Immature natural killer cell (primary cell): ENCODE measurements at regions not wholly inside any gene's neighbourhood (a gene's known extent, or its start where the extent isn't known, plus 50 kb on each side); places are given as distances from the start of the nearest gene placed in this dataset.
"Not testable (repeated sequence)": the region's sequence is repeated elsewhere in the genome, so short reads cannot be mapped to it uniquely, and the experiment has no call there.

Experiments used
- DNase-seq, 3 donors: peaks; one replicate each; pipeline ENCODE4 v3.0.0; 2022; ENCODE audit warnings: mixed read lengths in 1 of 3
- H3K27ac Mint-ChIP-seq, 6 donors: one replicate each; pipeline ENCODE4 v1.8.0; 2020; ENCODE audit warnings: mixed read lengths in 6 of 6, mild to moderate bottlenecking in 5 of 6, inconsistent platforms in 4 of 6, moderate library complexity in 3 of 6
- H3K27me3 Mint-ChIP-seq, 3 donors: one replicate each; pipeline ENCODE4 v1.8.0; 2020 to 2021; ENCODE audit warnings: low read depth in 3 of 3, mild to moderate bottlenecking in 3 of 3, mixed read lengths in 3 of 3, moderate library complexity in 3 of 3, inconsistent platforms in 1 of 3
- H3K36me3 Mint-ChIP-seq, 3 donors: one replicate each; pipeline ENCODE4 v1.8.0; 2020; ENCODE audit warnings: mixed read lengths in 3 of 3, inconsistent platforms in 2 of 3, mild to moderate bottlenecking in 2 of 3
- H3K4me1 Mint-ChIP-seq, 2 donors: one replicate each; pipeline ENCODE4 v1.8.0; 2020; ENCODE audit warnings: inconsistent platforms in 2 of 2, mild to moderate bottlenecking in 2 of 2, mixed read lengths in 2 of 2, moderate library complexity in 1 of 2
- H3K4me3 Mint-ChIP-seq, 5 donors: one replicate each; pipeline ENCODE4 v1.8.0; 2020; ENCODE audit warnings: mild to moderate bottlenecking in 5 of 5, mixed read lengths in 5 of 5, inconsistent platforms in 3 of 5, moderate library complexity in 3 of 5
- H3K9me3 Mint-ChIP-seq, 6 donors: one replicate each; pipeline ENCODE4 v1.8.0; 2020; ENCODE audit warnings: mild to moderate bottlenecking in 6 of 6, mixed read lengths in 6 of 6, inconsistent platforms in 4 of 6, moderate library complexity in 3 of 6

- H3K9me3 Mint-ChIP-seq = peaks cover 0 to 5% (median 0%) of the 10 kb centered on the region in 6 donors
- H3K4me1 Mint-ChIP-seq = peaks cover 8 to 14% of the 10 kb centered on the region in 2 donors
Observed at GRCh38 chr18:38664929-38665328, 1099.3 kb upstream of the CELF4 start.

GRCh38 chr18:38663682-38664081 is 1098.1 kb upstream of the CELF4 start:
- no peak overlapping the region for H3K4me3 Mint-ChIP-seq
- DNase-seq = no peak
- H3K27me3 Mint-ChIP-seq = peaks cover 0 to 1% (median 0%) of the 10 kb centered on the region in 3 donors
- H3K27ac Mint-ChIP-seq = no peak overlapping the region
- H3K36me3 Mint-ChIP-seq = no peaks in the 10 kb centered on the region
- peaks cover 0 to 5% (median 0%) of the 10 kb centered on the region in 6 donors for H3K9me3 Mint-ChIP-seq
- peaks cover 14 to 20% of the 10 kb centered on the region in 2 donors for H3K4me1 Mint-ChIP-seq

More at GRCh38 chr18:38664929-38665328, 1099.3 kb upstream of the CELF4 start:
- Mint-ChIP-seq H3K27ac (no peak overlapping the region), H3K27me3 (peaks cover 0 to 3% (median 0%) of the 10 kb centered on the region in 3 donors), H3K36me3 (no peaks in the 10 kb centered on the region), H3K4me3 (no peak overlapping the region)
- DNase-seq = no peak

GRCh38 chr18:38663270-38663669 is 1097.7 kb upstream of the CELF4 start:
- Mint-ChIP-seq H3K9me3 (peaks cover 0 to 5% (median 0%) of the 10 kb centered on the region in 6 donors), H3K4me1 (peaks cover 14 to 20% of the 10 kb centered on the region in 2 donors), H3K4me3 (no peak overlapping the region), H3K27ac (no peak overlapping the region), H3K27me3 (peaks cover 0 to 1% (median 0%) of the 10 kb centered on the region in 3 donors), H3K36me3 (no peaks in the 10 kb centered on the region)
- no peak for DNase-seq

GRCh38 chr18:38654946-38655345 is 1089.3 kb upstream of the CELF4 start:
- Mint-ChIP-seq H3K9me3 (peaks cover 0 to 10% (median 0%) of the 10 kb centered on the region in 6 donors), H3K4me1 (peaks cover 5 to 6% of the 10 kb centered on the region in 2 donors), H3K36me3 (no peaks in the 10 kb centered on the region), H3K27ac (no peak overlapping the region), H3K4me3 (no peak overlapping the region), H3K27me3 (peaks cover 0 to 6% (median 0%) of the 10 kb centered on the region in 3 donors)
- DNase-seq = no peak

GRCh38 chr18:38651736-38652135 is 1086.1 kb upstream of the CELF4 start:
- H3K4me1 Mint-ChIP-seq = peaks cover 0 to 2% of the 10 kb centered on the region in 2 donors
- H3K27ac Mint-ChIP-seq = no peak overlapping the region
- no peak overlapping the region for H3K4me3 Mint-ChIP-seq
- H3K9me3 Mint-ChIP-seq = peaks cover 0 to 10% (median 0%) of the 10 kb centered on the region in 6 donors
- H3K27me3 Mint-ChIP-seq = peaks cover 0 to 6% (median 2%) of the 10 kb centered on the region in 3 donors
- no peak for DNase-seq
- H3K36me3 Mint-ChIP-seq = no peaks in the 10 kb centered on the region

GRCh38 chr18:38648179-38648578 is 1082.6 kb upstream of the CELF4 start:
- Mint-ChIP-seq H3K4me1 (peaks cover 0 to 2% of the 10 kb centered on the region in 2 donors), H3K27ac (no peak overlapping the region), H3K9me3 (peaks cover 0 to 6% (median 0%) of the 10 kb centered on the region in 6 donors), H3K27me3 (peaks cover 0 to 3% (median 2%) of the 10 kb centered on the region in 3 donors), H3K36me3 (no peaks in the 10 kb centered on the region), H3K4me3 (no peak overlapping the region)
- DNase-seq = no peak

GRCh38 chr18:38646296-38646695 is 1080.7 kb upstream of the CELF4 start:
- Mint-ChIP-seq H3K36me3 (no peaks in the 10 kb centered on the region), H3K27ac (no peak overlapping the region), H3K9me3 (peaks cover 0 to 6% (median 0%) of the 10 kb centered on the region in 6 donors), H3K4me3 (no peak overlapping the region), H3K27me3 (peaks cover 0 to 2% (median 0%) of the 10 kb centered on the region in 3 donors), H3K4me1 (peaks cover 0 to 2% of the 10 kb centered on the region in 2 donors)
- no peak for DNase-seq

GRCh38 chr18:38644875-38645641 is 1079.5 kb upstream of the CELF4 start:
- Mint-ChIP-seq H3K27ac (no peak overlapping the region), H3K4me3 (no peak overlapping the region), H3K4me1 (peaks cover 0 to 2% of the 10 kb centered on the region in 2 donors), H3K36me3 (no peaks in the 10 kb centered on the region), H3K9me3 (peaks cover 0 to 7% (median under 1%) of the 10 kb centered on the region in 6 donors), H3K27me3 (peaks cover 0 to 2% (median 0%) of the 10 kb centered on the region in 3 donors)
- no peak for DNase-seq

- peaks cover 8 to 25% (median 12%) of the 10 kb centered on the region in 6 donors for H3K9me3 Mint-ChIP-seq
- H3K27me3 Mint-ChIP-seq = no peaks in the 10 kb centered on the region
- peaks cover 0 to 6% (median 0%) of the 10 kb centered on the region in 3 donors for H3K36me3 Mint-ChIP-seq
- peaks cover 0 to 2% of the 10 kb centered on the region in 2 donors for H3K4me1 Mint-ChIP-seq
- no peak overlapping the region for H3K4me3 Mint-ChIP-seq
- no peak overlapping the region for H3K27ac Mint-ChIP-seq
- no peak for DNase-seq
Observed at GRCh38 chr18:38642711-38643110, 1077.1 kb upstream of the CELF4 start.

- H3K36me3 Mint-ChIP-seq, DNase-seq, H3K4me3 Mint-ChIP-seq, H3K27ac Mint-ChIP-seq, H3K27me3 Mint-ChIP-seq, H3K4me1 Mint-ChIP-seq: not testable (repeated sequence)
- H3K9me3 Mint-ChIP-seq = peaks cover 11 to 25% (median 13%) of the 10 kb centered on the region in 6 donors
Observed at GRCh38 chr18:38639700-38640099, 1074.1 kb upstream of the CELF4 start.

GRCh38 chr18:38635709-38636430 is 1070.3 kb upstream of the CELF4 start:
- peaks cover 0 to 6% (median 0%) of the 10 kb centered on the region in 3 donors for H3K36me3 Mint-ChIP-seq
- no peak overlapping the region for H3K4me3 Mint-ChIP-seq
- no peak overlapping the region for H3K27ac Mint-ChIP-seq

GRCh38 chr18:38634117-38634516 is 1068.5 kb upstream of the CELF4 start:
- DNase-seq = no peak
- Mint-ChIP-seq H3K36me3 (peaks cover 0 to 3% (median 0%) of the 10 kb centered on the region in 3 donors), H3K9me3 (peaks cover 5 to 15% (median 8%) of the 10 kb centered on the region in 6 donors), H3K4me3 (no peak overlapping the region), H3K27me3 (peaks cover 0 to 3% (median 0%) of the 10 kb centered on the region in 3 donors), H3K4me1 (no peaks in the 10 kb centered on the region), H3K27ac (no peak overlapping the region)

More at GRCh38 chr18:38635709-38636430, 1070.3 kb upstream of the CELF4 start:
- no peak for DNase-seq
- H3K27me3 Mint-ChIP-seq = peaks cover 0 to 3% (median 0%) of the 10 kb centered on the region in 3 donors
- no peaks in the 10 kb centered on the region for H3K4me1 Mint-ChIP-seq
- H3K9me3 Mint-ChIP-seq = peaks cover 11 to 19% (median 13%) of the 10 kb centered on the region in 6 donors

- H3K36me3 Mint-ChIP-seq = no peaks in the 10 kb centered on the region
Observed at GRCh38 chr18:38633333-38633732, 1067.7 kb upstream of the CELF4 start.

GRCh38 chr18:38619129-38619528 is 1053.5 kb upstream of the CELF4 start:
- Mint-ChIP-seq H3K4me1 (peaks cover 0 to 3% of the 10 kb centered on the region in 2 donors), H3K36me3 (no peaks in the 10 kb centered on the region), H3K27ac (no peak overlapping the region), H3K4me3 (no peak overlapping the region), H3K27me3 (peaks cover 0 to 2% (median 1%) of the 10 kb centered on the region in 3 donors), H3K9me3 (peaks cover 0 to 2% (median 0%) of the 10 kb centered on the region in 6 donors)
- DNase-seq = no peak

More at GRCh38 chr18:38633333-38633732, 1067.7 kb upstream of the CELF4 start:
- H3K27me3 Mint-ChIP-seq = peaks cover 0 to 3% (median 0%) of the 10 kb centered on the region in 3 donors
- H3K27ac Mint-ChIP-seq = no peak overlapping the region
- H3K9me3 Mint-ChIP-seq = peaks cover 0 to 12% (median 1%) of the 10 kb centered on the region in 6 donors
- no peak overlapping the region for H3K4me3 Mint-ChIP-seq
- no peaks in the 10 kb centered on the region for H3K4me1 Mint-ChIP-seq
- DNase-seq = no peak
